NAMALWA (cell line): ENCODE measurements at regions not wholly inside any gene's neighbourhood (a gene's known extent, or its start where the extent isn't known, plus 50 kb on each side); places are given as distances from the start of the nearest gene placed in this dataset.

Source experiments
- DNase-seq: peaks from one replicate; pipeline ENCODE4 v3.0.0-alpha.2; 2015; ENCODE audit warnings: low spot score

DNA sequence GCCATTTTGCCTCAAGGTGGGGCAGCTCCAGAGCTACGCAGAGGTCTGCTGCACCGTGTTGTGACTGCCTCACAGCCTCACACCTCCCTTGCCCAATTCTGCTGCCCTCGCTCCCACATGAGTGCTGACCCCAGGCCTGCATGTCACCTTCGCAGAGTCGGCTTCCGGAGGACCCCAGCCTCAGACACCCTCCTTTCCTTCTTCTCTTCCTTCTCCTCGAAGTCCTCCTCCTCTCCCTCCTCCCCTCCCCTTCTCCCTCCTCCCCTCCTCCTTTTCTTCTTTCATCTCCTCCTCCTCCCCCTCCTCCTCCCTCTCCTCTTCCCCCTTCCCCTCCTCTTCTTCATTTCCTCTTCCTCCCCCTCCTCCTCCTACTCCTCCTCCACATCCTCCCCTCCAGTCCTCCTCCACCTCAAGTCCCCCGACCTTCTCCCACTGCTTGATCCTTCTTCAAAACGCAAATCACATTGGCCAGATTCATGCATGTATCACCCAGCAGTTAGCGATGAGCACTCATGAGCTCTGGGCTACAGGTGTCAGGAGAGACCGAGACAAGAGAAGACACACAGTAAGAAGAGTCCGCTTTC lies 243.8 kb downstream of the RBFOX3 start:
- no peak for DNase-seq

DNA sequence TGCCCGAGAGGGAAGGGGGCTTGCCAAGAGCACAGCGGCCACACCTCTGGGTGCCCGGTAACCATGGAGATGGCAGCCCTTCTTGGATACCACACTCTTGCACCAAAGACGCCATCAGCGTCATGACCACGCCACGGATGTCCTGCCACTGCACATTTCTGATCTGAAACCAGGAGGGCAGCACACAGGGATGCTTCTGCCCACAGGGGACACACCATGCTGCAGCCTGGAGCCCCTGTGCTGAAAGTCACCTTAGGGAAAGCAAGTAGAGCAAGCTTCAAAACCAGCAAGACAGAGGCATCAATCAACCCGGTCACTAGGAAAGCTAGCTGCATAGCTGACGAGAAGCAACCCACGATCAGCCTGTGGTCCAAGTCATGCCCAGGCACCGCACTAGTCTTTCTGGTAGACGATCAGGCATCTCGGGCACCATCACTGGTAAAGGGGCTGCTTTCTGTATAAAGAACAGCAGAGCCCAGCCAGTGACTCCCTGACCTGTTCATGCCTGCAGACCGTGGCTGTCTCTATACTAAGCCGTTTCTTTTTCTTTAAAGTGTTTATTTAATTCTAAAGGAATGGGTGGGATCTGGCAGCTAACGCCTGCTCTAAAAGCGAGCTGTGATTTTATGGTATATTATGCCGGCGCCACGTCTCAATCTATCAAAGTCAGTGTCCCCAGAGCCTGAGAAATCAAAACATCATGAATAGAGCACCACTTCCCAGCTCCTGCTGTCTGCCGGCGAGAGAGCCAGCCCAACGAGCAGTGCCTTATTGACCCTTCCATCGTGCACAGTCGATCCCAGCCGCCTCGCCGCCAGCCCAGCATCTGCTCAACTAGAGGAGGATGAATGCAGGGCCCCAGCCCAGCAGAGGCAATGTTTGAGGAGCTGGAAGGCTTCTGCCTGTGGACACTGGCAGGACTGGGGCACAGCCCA lies 244.7 kb downstream of the RBFOX3 start:
- no peak for DNase-seq

DNA sequence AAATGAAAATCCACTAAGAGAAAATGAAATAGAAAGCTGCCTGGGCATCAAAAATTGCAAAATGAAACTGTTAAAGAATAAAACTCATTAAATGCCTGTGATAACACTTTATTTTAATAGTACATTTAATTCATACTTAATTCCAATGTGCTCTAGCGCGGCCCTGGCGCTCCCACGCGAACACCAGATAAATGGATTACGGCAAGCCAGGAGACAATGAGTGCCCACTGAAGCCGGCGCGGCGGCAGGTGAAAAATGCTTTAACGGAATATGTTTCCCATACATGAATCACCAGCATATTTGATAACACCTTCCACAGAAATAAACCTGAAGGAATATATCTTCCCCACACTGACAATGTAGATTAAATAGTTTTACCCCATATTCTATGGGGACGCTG lies 245.5 kb downstream of the RBFOX3 start:
- no peak for DNase-seq

DNA sequence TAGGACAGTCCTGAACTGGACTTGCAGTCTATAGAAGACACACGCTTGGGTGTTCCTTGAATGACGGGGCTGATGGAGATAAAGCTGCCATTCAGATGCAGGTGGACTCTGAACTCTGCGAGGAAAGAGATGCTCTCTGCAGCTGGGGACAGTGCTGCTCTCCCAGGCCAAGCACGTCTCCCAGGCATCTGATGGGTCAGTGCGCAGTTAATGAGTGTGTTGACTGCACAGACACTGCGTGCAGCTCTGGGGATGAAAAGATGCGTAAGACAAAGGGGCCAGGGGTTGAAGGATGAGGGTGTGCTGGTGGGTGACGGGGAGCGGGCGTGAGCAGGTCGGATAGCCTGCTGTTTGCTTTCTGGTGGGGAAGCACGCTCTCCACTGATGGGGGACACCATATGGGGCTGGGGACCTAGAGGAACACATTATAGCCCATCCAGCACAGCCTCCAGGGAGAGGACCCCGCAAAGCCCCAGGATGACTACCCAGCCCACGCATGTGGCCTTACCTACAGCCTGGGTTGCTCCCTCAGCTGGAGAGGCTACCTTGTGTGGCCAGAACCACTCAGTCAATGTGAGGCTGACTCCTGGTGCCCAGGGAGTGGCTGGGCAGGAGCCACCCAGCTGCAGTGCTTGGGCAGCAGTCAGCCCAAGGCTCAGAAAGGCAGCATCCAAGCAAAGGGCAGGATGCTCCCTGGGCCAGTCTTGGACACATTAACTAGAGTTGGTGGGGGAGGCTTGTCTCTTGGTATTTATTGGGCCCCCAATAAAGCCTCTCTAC lies 246.3 kb downstream of the RBFOX3 start:
- DNase-seq = no peak

DNA sequence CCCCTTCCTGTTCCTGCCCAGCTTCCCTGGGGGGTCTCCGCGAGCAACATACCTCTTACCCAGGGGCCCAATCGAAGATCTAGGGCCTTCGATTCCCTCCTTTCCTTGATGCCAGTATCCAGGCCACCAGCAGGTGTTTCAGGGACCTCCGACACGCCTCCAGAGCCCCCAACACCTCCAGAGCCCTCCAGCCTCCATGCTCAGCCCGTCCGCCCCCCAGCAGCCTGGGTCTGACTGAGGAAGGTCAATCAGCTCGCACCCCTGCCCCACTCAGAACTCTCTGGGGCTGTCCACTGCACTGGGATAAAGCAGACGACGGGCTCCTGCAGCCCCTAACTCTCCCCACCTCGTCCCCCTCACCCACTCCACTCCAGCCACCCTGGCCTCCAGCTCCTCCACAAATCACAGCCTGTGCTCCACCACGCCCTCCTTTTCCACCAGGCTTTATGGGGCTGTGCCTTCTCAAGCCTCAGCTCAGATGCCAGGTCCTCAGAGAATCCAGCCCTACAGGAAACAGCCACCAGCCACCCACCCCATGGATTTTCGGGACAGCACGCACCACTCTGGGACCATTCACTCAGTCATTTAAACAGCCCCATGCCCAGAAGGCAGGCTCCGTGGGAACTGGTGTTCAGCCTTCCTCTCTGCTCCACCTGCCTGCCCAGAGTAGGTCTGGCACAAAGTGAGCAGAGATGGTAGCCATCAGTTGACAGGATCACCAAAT lies 247.1 kb downstream of the RBFOX3 start:
- no peak for DNase-seq

DNA sequence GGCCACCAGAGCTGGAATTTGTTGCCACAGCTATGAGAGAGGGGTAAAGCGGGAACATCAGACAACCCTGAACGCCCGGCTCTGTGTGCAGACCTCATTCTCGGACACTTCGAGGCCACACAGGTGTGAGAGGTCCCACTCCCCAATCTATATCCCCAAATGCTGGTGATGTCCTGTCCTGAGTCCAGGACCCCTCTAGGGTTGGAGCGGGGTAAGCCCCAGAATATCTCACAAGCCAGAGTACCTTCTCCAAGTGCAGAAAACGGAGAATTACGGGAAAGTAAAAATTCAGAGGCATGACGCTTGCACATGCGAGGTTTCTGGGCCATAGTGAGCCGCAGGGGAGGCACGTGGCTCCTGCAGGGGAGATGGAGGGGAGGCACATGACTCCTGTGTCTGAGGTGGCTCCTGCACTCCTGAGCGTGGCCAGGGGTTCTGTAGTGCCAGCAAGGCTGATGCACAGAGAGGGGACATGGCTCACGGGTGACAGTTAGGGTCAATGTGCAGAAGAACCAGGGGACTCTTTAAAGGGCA lies 248.0 kb downstream of the RBFOX3 start:
- DNase-seq = no peak

DNA sequence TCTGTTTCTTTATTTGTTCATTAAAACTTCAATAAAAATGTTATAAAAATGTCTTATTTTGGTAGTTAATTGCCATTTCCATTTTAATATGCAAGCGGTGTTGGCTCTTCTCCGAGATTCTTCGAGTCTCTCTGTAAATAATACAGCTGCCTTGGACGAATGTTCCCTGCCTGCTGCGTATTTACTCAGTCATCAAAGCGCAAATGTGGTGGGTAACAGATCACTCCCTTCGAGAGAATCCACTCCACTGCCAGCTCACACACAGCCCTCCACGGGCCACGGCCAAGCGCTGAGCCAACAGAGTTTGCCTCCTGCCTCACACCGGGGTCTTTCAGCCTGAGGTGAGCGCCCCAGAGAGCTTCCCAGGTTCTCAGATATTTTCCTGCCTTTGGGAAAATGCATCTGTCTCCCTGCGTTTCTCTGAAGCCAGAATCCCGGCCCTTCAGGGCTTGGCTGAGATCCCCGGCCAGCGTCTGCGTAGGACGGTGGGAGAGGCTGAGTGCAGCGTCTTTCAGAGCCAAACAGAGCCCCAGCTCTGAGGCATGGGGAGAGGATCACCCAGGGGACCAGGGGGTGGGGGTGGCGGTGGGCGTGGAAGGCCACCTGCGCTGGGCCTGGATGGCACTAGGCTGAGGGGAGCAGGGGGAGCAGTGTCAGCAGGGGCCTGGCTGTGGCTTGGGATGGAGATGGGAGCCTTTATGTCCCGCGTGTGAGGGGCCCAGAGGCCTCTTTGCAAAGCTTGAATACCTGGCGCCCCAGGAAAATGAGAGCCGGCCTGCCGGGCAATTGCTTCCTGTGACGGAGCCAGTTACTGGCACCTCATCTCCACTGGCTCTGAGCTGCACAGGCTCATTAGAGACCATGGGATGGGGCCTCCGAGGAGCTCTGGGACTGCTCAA lies 248.7 kb downstream of the RBFOX3 start:
- no peak for DNase-seq

DNA sequence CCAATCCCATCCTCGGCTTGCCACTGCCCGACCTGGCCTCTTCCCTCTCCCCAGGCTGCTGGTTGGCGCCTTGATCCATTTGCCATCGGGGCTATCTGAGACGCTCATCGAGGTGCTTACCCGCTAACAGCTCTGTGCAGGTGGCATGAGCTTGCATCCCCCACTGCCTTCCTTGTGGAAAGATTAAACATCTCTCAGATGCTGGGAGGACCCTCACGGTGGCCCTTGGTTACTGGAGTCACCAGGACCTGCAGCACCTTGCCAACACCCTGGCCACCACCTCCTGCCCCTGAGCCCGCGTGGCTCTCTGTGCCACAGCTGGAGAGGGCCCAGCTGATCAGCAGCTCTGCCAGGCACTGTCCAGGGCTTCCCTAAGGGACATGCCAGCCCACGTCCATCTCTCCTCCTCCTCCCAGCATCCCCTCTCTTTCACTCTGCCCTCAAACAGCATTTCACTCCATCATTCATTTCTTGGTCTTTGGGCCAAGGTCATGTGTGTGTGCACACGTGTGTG lies 249.6 kb downstream of the RBFOX3 start:
- no peak for DNase-seq

DNA sequence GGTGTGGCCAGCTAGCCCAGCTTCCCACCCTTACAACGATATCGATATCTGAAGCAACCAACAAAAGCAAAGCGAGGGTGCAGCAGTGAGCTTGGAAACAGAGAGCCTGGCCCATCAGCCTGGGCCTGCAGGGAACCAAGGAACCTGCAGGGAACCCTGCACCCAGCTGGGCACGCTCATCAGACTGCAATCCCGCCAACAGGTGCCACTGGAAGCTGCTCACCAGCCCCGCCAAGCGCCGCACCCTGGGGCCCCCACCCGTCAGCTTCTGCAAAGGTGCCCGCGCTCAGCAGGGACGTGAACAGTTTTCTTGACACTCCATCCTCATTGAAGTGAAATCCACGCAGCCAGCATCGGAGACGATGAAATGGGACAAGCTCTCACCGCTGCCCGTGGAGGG lies 250.7 kb downstream of the RBFOX3 start:
- DNase-seq = no peak

DNA sequence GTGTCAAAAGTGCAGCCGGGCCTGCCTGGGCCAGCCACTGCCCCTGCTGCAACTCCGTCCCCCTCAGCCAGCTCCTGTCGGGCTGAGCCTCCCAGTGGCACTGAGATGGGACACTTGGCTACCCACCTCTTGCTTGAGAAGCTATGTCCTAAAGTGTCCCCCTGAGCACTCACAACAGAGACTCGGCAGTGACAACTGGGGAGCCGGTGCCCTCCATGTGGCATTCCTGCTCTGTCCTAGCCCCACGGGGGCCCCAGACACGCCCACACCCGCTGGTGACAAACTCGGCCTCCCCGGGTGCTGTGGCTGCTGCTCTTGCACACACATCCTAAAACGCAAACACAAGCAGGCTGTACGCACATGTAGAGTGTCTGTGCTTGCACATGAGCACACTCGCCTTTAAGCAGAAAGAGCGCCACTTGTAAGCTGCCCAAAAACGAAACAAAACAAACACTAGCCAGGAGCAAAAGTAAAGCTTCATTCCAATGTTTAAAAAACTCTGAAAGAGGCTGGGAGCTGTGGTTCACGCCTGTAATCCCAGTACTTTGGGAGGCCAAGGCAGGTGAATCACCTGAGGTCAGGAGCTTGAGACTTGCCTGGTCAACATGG lies 253.9 kb downstream of the RBFOX3 start:
- DNase-seq = no peak

DNA sequence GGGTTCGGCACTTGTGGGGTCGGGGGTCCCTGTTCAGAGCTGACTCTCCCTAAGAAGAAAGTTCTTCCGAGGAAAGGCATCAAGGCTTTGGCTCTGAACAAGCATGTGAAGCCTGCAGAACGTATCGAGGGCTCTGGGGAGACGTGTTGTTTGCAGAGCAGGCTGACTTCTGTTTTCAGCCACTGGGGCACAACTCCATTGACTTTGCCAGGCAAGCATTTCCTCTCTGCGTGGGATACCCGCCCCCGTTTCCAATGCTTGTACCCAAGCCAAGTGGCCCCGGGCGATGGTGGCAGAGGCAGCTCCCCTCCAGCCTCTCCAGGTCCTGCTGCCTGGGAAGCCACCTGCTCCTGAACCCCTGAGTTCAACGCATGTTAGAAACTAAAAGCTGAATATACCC lies 255.7 kb downstream of the RBFOX3 start:
- no peak for DNase-seq

DNA sequence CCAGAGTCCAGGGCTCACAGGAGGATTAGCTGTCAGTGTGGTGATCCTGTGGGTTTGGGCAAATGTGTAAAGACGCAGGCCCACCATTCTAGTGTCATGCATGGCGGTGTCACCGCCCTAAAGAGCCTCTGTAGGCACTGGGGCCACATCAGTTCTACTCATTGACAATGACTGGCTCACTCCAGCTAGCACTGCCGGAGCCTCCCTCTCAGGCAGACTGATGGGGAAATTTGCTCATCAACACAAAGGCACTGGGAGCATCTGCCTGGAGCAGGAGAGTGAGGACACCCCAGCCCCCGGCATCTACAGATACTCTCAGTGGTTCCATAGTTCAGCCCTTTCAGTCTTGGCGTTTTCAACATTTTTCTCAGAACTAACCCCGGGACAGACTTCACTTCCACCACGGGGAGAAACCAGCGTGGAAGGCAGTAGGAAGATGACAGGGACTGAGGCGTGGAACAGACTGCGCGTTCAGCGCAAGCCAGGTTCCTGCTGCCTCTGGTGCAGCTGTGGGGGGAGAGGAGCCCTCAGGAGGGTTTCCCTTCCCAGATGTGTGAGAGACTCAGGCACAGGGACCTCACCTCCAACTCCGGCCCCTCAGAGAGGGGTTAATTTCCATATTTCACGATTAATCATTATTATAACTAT lies 256.6 kb downstream of the RBFOX3 start:
- DNase-seq = no peak

DNA sequence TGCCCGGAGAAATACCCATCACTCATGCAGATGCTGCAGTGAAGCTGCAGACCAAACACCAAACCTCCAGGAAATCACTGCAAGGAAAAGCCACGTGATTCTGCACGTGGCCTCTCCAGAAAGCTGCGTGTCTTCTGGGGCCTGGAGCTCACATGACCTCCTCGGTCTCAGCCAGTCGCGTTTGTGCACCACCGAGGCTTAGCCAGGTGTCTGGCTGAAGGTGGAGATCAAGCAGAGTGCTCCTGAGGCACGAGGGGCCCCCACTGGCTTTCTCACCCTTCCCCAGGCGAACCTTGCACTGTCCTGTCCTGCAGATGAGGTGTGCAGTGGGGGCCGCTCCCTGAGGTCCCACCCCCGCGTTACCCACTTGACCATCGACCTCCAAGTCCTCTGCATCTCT lies 257.3 kb downstream of the RBFOX3 start:
- DNase-seq = no peak

DNA sequence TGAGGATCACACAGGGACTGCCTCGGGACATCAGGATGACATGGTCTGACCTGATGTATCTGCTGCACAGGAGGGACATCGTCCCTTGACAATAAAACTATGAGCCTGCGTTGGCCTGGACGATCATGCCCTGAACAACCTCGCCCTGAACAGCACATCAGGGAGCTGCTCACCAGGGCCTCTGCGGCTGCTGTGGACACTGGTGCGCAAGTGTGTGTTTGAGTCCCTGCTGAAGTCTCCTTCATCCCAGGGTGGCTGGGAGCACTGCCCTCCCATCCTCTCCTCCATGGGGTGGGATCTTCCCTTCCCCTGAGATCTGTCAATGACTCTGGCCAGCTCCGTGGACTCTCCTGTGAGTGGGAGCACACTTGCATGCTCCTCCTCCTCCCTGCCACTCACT lies 257.8 kb downstream of the RBFOX3 start:
- DNase-seq = no peak

DNA sequence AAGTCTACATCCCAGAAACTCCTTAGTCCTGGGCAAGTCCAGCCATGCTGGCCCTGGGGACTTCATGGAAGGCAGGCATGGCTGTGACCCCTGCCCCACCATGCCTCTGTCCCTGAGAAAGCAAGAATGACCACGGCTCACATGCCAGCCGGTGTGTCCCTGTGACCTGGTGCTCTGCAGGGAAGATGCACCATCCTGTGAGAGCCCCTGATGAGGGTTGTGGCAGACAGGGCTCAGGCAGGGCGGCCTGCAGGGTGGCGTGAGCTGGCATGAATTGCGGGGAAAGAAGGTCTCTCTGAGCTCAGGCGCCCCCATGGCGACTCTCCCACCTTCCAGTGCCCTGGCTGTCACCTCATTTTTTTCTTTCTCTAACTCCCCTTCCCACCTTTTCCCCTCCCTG lies 260.3 kb downstream of the RBFOX3 start:
- DNase-seq = no peak

DNA sequence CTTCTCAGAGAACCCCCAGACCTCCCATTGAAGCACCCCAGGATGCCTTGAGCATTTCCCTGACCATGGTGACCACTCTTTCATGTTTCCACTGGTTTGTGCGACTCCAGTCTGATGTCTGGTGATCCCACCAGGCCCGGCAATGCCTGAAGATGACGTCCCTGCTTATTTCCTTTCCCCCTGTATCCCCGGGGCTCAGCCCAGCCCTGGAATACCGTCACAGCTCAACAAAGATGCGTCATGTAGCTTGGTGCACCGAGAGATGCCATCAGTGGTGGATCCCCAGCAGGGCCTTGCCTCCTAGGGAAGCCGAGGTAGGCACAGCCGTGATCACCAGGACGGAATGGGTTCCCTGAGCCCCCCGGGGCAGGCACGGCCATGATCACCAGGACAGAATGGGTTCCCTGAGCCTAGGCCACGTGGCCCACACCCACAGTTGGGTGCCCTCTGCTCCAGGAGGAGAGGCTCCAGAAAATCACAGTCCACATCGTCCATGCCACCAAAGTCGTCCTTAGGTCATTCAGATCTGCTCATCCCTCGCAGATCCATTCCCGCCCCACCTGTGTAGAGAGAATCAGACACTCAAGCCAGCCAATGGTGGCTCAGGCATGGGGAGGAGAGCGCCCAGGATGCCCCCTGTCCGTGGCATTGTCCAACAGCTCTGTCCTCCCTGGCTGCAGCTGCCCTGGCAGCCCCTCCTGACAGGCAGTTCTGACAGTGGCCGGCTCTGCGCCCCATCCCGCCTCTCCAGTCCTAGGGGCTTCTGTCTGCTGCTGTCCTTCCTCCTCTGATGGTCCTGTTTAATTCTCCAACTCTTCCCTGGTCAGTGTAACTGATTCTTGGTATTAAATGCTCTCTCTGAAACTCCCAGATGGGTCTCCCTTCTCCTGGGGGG lies 261.1 kb downstream of the RBFOX3 start:
- no peak for DNase-seq

DNA sequence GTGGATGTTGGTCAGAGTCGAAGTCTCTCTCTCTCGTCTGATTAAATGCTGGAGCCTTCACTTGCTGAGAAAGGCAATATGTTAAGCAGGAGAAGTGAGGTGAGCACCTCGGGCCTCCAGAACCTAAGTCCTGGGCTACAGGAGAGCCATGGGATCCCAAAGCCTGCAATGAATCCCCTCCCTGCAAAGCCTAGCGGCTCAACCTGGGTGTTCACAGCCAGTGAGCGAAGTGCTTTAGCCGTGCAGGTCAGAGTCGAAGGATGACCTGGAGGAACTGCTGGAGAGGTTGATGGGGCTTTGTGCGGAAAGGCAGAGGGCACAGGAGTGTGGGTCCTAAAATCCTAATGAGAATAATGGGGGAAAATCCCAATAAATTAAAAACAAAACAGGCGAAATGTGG lies 267.8 kb downstream of the ENGASE start:
- DNase-seq = no peak

DNA sequence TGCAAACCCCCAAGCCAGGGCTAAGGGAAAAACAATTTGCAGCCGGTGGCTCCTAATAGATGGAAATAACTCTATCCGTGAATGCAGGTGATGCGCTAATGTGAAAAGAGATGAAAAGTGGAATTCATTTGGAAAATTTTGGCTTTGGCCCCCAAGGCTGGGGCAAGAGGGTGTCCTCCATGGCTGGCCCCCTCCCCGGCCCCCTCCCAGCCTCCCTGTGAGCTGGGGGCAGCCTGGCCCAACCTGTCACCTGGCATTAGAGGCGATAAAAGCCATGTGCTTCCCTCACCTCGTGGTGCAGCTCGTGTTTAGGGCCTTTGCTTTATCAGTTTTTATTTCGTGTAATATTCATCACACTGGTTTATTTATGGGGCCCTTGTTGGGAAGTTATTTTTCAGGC lies 267.2 kb downstream of the ENGASE start:
- no peak for DNase-seq
